ENCODE measurements at regions not wholly inside any gene's neighbourhood (a gene's known extent, or its start where the extent isn't known, plus 50 kb on each side); places are given as distances from the start of the nearest gene placed in this dataset.

DNA sequence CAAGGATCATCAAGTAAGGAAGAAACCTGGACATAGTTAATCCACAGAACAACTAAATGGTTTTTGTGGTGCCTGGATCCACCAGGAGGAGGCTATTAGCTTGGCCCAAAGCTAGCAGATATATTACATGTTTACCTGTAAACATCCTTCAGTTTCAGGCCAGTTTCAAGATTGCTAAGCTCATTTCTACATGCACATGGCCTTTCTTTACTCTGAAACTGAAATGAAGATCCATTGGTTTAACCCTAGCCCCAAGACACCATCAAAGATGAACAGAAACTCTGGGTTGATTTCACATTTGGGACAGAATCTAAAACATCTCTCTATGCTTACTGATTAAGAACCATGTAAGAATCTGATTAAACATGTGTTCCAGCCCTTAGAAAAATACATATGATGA lies 611.8 kb downstream of the TLE1 start:
- no peaks in the 10 kb centered on the region for H3K36me3 Mint-ChIP-seq (ENCODE audit: insufficient read depth in 1 of 3, low read depth in 3 of 3)
- TF ChIP-seq, protein P1, sequence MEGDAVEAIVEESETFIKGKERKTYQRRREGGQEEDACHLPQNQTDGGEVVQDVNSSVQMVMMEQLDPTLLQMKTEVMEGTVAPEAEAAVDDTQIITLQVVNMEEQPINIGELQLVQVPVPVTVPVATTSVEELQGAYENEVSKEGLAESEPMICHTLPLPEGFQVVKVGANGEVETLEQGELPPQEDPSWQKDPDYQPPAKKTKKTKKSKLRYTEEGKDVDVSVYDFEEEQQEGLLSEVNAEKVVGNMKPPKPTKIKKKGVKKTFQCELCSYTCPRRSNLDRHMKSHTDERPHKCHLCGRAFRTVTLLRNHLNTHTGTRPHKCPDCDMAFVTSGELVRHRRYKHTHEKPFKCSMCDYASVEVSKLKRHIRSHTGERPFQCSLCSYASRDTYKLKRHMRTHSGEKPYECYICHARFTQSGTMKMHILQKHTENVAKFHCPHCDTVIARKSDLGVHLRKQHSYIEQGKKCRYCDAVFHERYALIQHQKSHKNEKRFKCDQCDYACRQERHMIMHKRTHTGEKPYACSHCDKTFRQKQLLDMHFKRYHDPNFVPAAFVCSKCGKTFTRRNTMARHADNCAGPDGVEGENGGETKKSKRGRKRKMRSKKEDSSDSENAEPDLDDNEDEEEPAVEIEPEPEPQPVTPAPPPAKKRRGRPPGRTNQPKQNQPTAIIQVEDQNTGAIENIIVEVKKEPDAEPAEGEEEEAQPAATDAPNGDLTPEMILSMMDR (conservative IDR thresholded peaks at IDR 0.05): no peak

More for the DNA sequence above, 611.8 kb downstream of the TLE1 start:
- no peaks in the 10 kb centered on the region for H3K79me1 ChIP-seq (ENCODE audit: insufficient read depth, low read depth, low read length, poor library complexity, severe bottlenecking)
- no peak overlapping the region for H3T11ph ChIP-seq (ENCODE audit: low read length)
- H3K9me3 Mint-ChIP-seq: no peaks in the 10 kb centered on the region
- H4K20me1 ChIP-seq (ENCODE audit: control insufficient read depth, insufficient read depth, insufficient read length): no peaks in the 10 kb centered on the region
- H3K4ac ChIP-seq (ENCODE audit: low read depth, low read length): no peak overlapping the region
- no peak overlapping the region for H3K56ac ChIP-seq (ENCODE audit: insufficient read length, low read depth, low read length)
- no peaks in the 10 kb centered on the region for H3K27me3 Mint-ChIP-seq (ENCODE audit: low read depth)
- H3K23ac ChIP-seq (ENCODE audit: insufficient read length, low read depth, low read length): no peak overlapping the region
- no peak overlapping the region for H4K8ac ChIP-seq (replicated peaks; ENCODE audit: insufficient read length, low read depth, low read length)
- H2BK12ac ChIP-seq (ENCODE audit: insufficient read length, low read depth, low read length): no peak overlapping the region
- H4K91ac ChIP-seq (ENCODE audit: insufficient read length, low read depth, low read length): no peak overlapping the region
- no peak overlapping the region for H2AK5ac ChIP-seq (ENCODE audit: insufficient read length, low read length)
- no peak overlapping the region for H3K27ac Mint-ChIP-seq
- H3K14ac ChIP-seq (ENCODE audit: insufficient read depth, low read length): no peak overlapping the region
- no peak overlapping the region for H3K18ac ChIP-seq (ENCODE audit: insufficient read length, low read depth, low read length)
- H3K4me2 ChIP-seq (ENCODE audit: insufficient read depth, insufficient read length, low read length): no peak overlapping the region
- no peak overlapping the region for H2BK5ac ChIP-seq (ENCODE audit: insufficient read length, low read length)
- H3K23me2 ChIP-seq (ENCODE audit: insufficient read length, low read depth, low read length, poor library complexity, severe bottlenecking): no peaks in the 10 kb centered on the region
- no peaks in the 10 kb centered on the region for H3K79me2 ChIP-seq (ENCODE audit: insufficient read depth, low read length)
- no peaks in the 10 kb centered on the region for H3K27me3 ChIP-seq (ENCODE audit: insufficient read depth, low read length)
- H4K5ac ChIP-seq (ENCODE audit: insufficient read length, low read depth, low read length): no peak overlapping the region
- H3K9me3 ChIP-seq (ENCODE audit: control insufficient read depth, low read depth, low read length): no peaks in the 10 kb centered on the region
- no peak overlapping the region for H2BK15ac ChIP-seq (ENCODE audit: low read depth, low read length)
- H3K4me1 ChIP-seq (ENCODE audit: insufficient read depth, low read length): no peaks in the 10 kb centered on the region
- no peak overlapping the region for H3K9ac ChIP-seq (ENCODE audit: extremely low read depth, insufficient read length, low read length)
- peaks cover under 1% of the 10 kb centered on the region in 2 experiments; a peak in 3 of 4 replicates for H3K4me1 Mint-ChIP-seq
- no peak overlapping the region for H3K4me3 Mint-ChIP-seq
- no peak overlapping the region for H2BK120ac ChIP-seq (ENCODE audit: low read depth, low read length, poor library complexity, severe bottlenecking)
- no peak for DNase-seq
- no peak overlapping the region for H2AFZ ChIP-seq (ENCODE audit: low read length)
- no peak overlapping the region for H3K27ac ChIP-seq (ENCODE audit: insufficient read length, low read depth, low read length)
- H2BK20ac ChIP-seq (ENCODE audit: low read depth, low read length, poor library complexity, severe bottlenecking): no peak overlapping the region

All from H9 (cell line).